IPS-15b (cell line): ENCODE measurements at regions not wholly inside any gene's neighbourhood (a gene's known extent, or its start where the extent isn't known, plus 50 kb on each side); places are given as distances from the start of the nearest gene placed in this dataset.

Experiments used
- H3K27me3 ChIP-seq: one replicate; pipeline ENCODE4 v1.6.1; 2013; ENCODE audit warnings: low read length; ENCODE audit not compliant: control insufficient read depth, insufficient read depth
- H3K36me3 ChIP-seq: one replicate; pipeline ENCODE4 v1.6.1; 2013; ENCODE audit warnings: low read length; ENCODE audit not compliant: control insufficient read depth, insufficient read depth
- H3K4me1 ChIP-seq: one replicate; pipeline ENCODE4 v1.6.1; 2013; ENCODE audit warnings: mild to moderate bottlenecking, low read length; ENCODE audit not compliant: control insufficient read depth, insufficient read depth
- H3K4me3 ChIP-seq: one replicate; pipeline ENCODE4 v1.5.1; 2013; ENCODE audit warnings: low read depth, low read length
- H3K9ac ChIP-seq: one replicate; pipeline ENCODE4 v1.6.1; 2013; ENCODE audit warnings: low read depth, mild to moderate bottlenecking, low read length
- H3K9me3 ChIP-seq: one replicate; pipeline ENCODE4 v1.6.1; 2013; ENCODE audit warnings: mild to moderate bottlenecking, low read length; ENCODE audit not compliant: control insufficient read depth, insufficient read depth

DNA sequence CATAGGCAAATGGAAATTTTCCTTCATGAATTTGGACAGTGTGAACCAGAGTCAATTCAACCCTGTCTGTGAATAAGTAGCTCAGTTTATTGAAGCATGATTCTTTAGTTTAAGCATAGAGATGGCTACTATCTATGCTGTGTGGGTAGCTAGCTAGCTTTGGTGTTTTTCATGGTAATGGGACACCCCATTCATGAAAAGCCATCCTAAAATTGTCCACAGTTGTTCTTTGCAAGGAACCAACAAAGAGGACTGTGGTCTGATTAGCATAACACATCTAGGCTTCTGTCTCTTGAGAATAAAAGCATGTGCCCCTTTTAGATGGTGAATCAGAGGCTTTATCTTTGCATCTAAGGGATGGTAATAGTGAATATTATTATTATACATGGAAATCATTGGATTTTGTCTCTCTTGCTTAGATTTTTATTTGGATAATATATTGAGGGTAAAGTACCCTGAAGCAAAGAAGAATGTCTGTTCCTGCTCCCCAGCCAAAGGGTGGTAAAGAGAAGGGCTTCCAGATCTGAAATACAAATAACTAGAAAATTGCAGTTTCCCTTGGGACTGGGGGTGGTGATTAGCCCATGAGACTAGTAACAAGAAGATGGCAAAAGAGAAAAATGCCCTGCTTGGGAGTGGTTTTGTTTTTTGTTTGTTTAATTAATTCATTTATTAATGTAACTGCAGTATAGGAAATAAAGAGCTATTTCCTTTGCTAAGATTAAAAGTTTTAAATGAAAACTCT is 624.2 kb upstream of the ZNF608 start:
- Histone ChIP-seq H3K36me3 (no peaks in the 10 kb centered on the region), H3K4me3 (no peak overlapping the region), H3K27me3 (no peaks in the 10 kb centered on the region), H3K9ac (no peak overlapping the region), H3K9me3 (no peaks in the 10 kb centered on the region), H3K4me1 (peaks cover 22% of the 10 kb centered on the region)

DNA sequence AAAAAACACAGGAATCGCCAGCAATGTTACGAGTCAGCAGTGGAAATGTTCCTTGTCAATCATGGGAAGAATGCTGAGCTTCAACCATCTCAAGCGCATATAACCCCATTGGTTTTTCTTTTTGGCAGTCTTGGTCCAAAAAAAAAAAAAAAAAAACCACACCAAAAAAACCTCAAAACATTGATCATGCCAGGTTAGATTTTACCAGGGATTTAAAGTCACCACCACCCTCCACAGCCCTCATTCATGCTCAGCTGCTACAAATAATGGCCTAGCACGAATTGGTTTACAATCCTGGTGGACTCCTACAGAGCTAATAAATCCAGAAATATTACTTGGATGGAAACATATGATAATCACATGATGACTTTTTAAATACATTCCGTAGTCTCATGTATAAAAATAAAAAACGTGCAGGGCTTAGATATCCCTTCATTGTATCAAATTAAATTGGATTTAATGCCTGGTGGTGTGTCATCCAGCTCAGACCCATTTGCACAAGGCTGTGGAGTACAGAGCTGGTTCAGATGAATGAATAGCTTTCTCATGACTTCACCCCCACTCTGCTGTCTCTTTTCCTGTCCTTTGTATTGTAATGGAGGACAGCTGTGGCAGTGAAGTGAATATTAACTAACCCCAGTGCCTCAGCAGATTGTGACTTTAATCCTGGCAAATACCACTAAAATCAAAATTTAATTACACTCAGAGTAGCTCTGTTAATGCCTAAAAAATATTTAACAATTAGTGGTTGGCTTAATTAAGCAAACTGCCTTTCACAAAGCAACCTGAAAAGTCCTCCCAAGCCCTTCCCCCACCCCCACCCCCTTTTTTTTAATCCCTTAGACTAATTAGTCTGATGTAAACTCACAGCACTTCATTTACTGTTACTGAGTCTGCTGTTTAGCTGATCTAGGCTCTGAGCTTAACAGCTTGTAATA is 626.5 kb upstream of the ZNF608 start:
- Histone ChIP-seq H3K9ac (no peak overlapping the region), H3K9me3 (no peaks in the 10 kb centered on the region), H3K4me1 (peaks cover 29% of the 10 kb centered on the region), H3K36me3 (no peaks in the 10 kb centered on the region), H3K27me3 (no peaks in the 10 kb centered on the region), H3K4me3 (no peak overlapping the region)

DNA sequence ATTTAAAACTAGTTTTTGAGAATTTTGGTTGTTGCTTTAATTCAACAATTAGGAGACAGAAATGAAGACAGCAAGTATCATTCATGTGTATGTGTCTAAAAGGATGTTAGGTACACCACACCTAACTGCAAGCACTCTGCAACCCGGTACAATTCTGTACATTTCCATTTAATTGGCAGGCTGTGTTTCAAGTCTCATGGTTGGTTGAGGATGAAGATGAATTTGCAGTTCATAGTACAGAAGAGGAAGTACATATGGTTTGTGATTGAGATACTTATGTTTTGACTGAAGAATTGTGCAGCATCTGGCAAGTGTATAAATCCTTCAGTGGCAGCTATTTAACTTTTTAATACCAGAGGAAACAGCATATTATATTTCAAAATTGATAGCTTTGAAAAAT is 628.7 kb upstream of the ZNF608 start:
- Histone ChIP-seq H3K36me3 (no peaks in the 10 kb centered on the region), H3K27me3 (no peaks in the 10 kb centered on the region), H3K4me1 (peaks cover 28% of the 10 kb centered on the region), H3K9ac (no peak overlapping the region), H3K9me3 (no peaks in the 10 kb centered on the region), H3K4me3 (no peak overlapping the region)

GRCh38 chr5:125376059-125376641 is 629.7 kb upstream of the ZNF608 start:
- H3K9me3 ChIP-seq, result no peaks in the 10 kb centered on the region
- H3K27me3 ChIP-seq, result no peaks in the 10 kb centered on the region
- peaks cover 24% of the 10 kb centered on the region for H3K4me1 ChIP-seq
- no peak overlapping the region for H3K4me3 ChIP-seq
- no peaks in the 10 kb centered on the region for H3K36me3 ChIP-seq
- H3K9ac ChIP-seq, result no peak overlapping the region

GRCh38 chr5:125377141-125377540 is 630.7 kb upstream of the ZNF608 start:
- Histone ChIP-seq H3K4me1 (peaks cover 24% of the 10 kb centered on the region), H3K4me3 (no peak overlapping the region), H3K9ac (no peak overlapping the region), H3K36me3 (no peaks in the 10 kb centered on the region), H3K27me3 (no peaks in the 10 kb centered on the region), H3K9me3 (no peaks in the 10 kb centered on the region)

DNA sequence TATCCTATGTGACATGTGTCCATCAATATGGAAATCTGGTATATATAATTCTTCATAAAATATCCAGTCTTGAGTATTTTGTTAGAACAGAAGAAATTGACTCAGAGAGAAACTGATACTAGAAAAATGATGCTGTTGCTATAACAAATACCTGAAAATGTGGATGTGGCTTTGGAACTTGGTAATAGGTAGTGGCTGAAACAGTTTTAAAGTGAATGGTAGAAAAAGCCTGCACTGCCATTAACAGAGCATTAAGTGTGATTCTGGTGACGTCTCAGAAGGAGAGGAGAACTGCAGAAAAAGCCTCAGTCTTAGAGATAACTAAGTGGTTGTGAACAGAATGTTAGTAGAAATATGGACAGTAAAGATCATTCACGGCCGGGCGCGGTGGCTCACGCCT is 634.9 kb upstream of the ZNF608 start:
- Histone ChIP-seq H3K36me3 (no peaks in the 10 kb centered on the region), H3K4me1 (peaks cover 6% of the 10 kb centered on the region), H3K4me3 (no peak overlapping the region), H3K9ac (no peak overlapping the region), H3K27me3 (no peaks in the 10 kb centered on the region), H3K9me3 (no peaks in the 10 kb centered on the region)

DNA sequence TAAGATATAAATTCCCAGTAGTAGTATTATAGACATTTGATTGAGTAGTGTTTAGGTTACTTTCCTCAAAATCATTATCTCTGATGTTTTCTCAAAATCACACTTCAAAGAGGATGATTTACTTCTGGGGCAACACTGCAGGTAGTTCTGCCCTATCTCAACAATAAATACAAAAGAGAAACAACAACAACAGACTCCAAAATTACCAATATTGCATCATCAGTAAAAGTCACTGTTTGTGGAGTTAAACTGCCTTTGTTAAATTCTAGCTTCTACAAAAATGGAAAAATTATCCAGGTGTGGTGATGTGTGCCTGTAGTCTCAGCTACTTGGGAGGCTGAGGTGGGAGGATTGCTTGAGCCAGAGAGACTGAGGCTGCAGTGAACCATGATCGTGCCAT is 637.6 kb upstream of the ZNF608 start:
- Histone ChIP-seq H3K4me1 (no peaks in the 10 kb centered on the region), H3K9ac (no peak overlapping the region), H3K9me3 (no peaks in the 10 kb centered on the region), H3K27me3 (no peaks in the 10 kb centered on the region), H3K4me3 (no peak overlapping the region), H3K36me3 (no peaks in the 10 kb centered on the region)

- H3K9me3 ChIP-seq, result no peaks in the 10 kb centered on the region
These were observed 643.9 kb upstream of the ZNF608 start for GRCh38 chr5:125390326-125390725.

DNA sequence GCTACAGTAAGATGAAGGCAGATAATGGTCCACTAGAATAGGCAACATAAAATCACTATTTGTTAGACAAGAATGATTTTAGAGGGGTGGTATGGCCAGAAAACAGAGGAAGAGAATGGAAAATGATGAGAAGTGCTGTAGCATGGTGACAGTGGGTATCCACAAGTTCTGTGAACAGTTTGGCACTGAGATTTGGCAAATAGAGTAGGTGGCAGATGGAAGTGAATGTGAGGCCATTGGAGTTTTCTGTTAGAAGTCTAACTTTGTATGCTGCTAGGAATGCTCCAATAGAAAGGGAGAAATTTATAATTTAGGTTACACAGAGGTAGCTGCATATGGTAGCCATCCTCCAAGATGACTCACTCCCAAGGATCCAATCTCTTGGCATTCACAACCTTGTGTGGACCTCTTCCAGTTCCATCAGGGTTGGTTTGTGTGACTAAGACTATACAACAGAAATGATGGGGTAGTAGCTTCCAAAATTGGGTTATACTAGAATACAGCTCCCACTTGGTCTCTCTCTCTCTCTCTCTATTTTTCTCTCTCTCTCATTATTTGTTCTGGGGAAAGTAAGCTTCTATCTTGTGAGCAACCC is 646.9 kb upstream of the ZNF608 start:
- no peak overlapping the region for H3K9ac ChIP-seq
- H3K4me1 ChIP-seq, result no peaks in the 10 kb centered on the region
- no peaks in the 10 kb centered on the region for H3K9me3 ChIP-seq
- no peaks in the 10 kb centered on the region for H3K27me3 ChIP-seq
- H3K36me3 ChIP-seq, result no peaks in the 10 kb centered on the region
- H3K4me3 ChIP-seq, result no peak overlapping the region

More at GRCh38 chr5:125390326-125390725, 643.9 kb upstream of the ZNF608 start:
- H3K4me1 ChIP-seq, result no peaks in the 10 kb centered on the region
- H3K9ac ChIP-seq, result no peak overlapping the region
- no peaks in the 10 kb centered on the region for H3K27me3 ChIP-seq
- H3K4me3 ChIP-seq, result no peak overlapping the region
- H3K36me3 ChIP-seq, result no peaks in the 10 kb centered on the region

DNA sequence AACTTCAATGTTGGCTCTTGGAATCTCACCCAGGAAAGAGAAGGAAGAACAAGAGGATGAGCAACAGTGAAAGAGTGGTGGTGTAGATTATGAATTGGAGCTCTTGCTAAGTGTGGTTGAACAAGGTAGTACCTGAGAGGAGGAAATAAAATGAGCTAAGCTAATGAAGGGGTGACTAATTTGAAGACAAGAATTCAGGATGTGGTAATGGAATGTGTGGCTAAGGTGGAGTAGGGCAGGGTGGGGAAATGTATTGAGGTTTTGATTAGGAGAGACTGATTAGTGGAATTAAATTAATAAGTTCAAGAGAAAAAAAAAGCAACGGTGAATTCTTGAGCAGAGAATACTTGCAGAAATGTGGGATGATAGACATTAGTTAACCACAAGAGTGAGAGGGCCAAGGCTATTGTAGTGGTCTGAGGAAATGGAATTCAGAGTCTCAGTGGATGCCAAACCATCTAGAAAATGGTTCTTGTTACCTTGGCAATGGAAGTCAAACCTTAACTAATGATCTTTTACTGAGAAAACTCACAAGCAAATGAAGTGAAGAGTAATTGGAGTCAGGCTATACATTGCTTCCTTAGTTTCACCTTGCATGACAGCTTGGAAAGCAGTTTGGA is 648.3 kb upstream of the ZNF608 start:
- Histone ChIP-seq H3K9me3 (no peaks in the 10 kb centered on the region), H3K27me3 (no peaks in the 10 kb centered on the region), H3K9ac (no peak overlapping the region), H3K4me1 (no peaks in the 10 kb centered on the region), H3K4me3 (no peak overlapping the region), H3K36me3 (no peaks in the 10 kb centered on the region)

DNA sequence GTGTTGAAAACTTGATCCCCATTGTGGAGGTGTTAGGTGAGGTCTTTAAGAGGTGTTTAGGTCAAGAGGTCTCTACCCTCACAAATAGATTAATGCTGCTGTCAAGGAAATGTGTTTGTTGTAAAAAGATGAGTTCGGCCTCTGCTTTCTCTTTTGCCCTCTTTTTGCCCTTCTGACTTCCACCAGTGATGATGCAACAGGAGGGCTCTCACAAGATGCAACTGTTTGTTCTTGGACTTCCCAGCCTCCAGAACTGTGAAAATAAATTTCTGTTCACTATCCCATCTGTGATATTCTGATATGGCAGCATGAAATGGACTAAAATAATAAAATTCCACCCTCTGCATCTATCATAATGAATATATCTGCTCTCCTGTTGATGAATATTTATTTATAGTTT is 650.0 kb upstream of the ZNF608 start:
- no peaks in the 10 kb centered on the region for H3K9me3 ChIP-seq
- H3K4me1 ChIP-seq, result no peaks in the 10 kb centered on the region
- H3K9ac ChIP-seq, result no peak overlapping the region

More for the DNA sequence above, 650.0 kb upstream of the ZNF608 start:
- Histone ChIP-seq H3K27me3 (no peaks in the 10 kb centered on the region), H3K36me3 (no peaks in the 10 kb centered on the region), H3K4me3 (no peak overlapping the region)
